Gastroesophageal sphincter (tissue), 4 donors: ENCODE measurements at regions not wholly inside any gene's neighbourhood (a gene's known extent, or its start where the extent isn't known, plus 50 kb on each side); places are given as distances from the start of the nearest gene placed in this dataset.

ENCODE experiments used
- ATAC-seq: fragments of 150-250 bp; one replicate; pipeline ENCODE4 v1.9.1; 2016; ENCODE audit warnings: mild to moderate bottlenecking, moderate library complexity
- H3K27ac ChIP-seq, 4 donors: fragments of 200-600 bp; sonication (generic) in 3 of 4; 1 replicate in 3 of 4; 2 replicates in 1 of 4; pipeline ENCODE4 v1.5.1; 2016 to 2019
- H3K27me3 ChIP-seq: fragments of 200-600 bp; sonication (generic); one replicate; pipeline ENCODE4 v1.5.1; 2019
- H3K36me3 ChIP-seq, 2 donors: fragments of 200-600 bp; sonication (generic); one replicate each; pipeline ENCODE4 v1.5.1; 2019; ENCODE audit warnings: control low read depth in 1 of 2
- H3K4me1 ChIP-seq, 3 donors: fragments of 200-600 bp; sonication (generic); 1 replicate in 2 of 3; 2 replicates in 1 of 3; pipeline ENCODE4 v1.5.1; 2016 to 2019; ENCODE audit warnings: control low read depth in 2 of 3
- H3K4me3 ChIP-seq, 2 donors: fragments of 200-600 bp; sonication (generic); one replicate each; pipeline ENCODE4 v1.5.1; 2019; ENCODE audit warnings: mild to moderate bottlenecking in 1 of 2, moderate library complexity in 1 of 2
- H3K9me3 ChIP-seq, 3 donors: fragments of 200-600 bp; sonication (generic); one replicate each; pipeline ENCODE4 v1.5.1; 2017 to 2019; ENCODE audit warnings: control low read depth in 2 of 3
- EP300 ChIP-seq: sonication (generic); formaldehyde crosslinking; IDR thresholded peaks from one replicate; pipeline ENCODE4 v1.6.1; 2017; ENCODE audit warnings: antibody characterized with exemption, mild to moderate bottlenecking
- POLR2A ChIP-seq, 2 donors: fragments of 450-650 bp; IDR thresholded peaks; one replicate each; pipeline ENCODE4 v1.6.1; 2017; ENCODE audit warnings: antibody characterized with exemption in 2 of 2, mild to moderate bottlenecking in 2 of 2, moderate library complexity in 1 of 2
- POLR2AphosphoS5 ChIP-seq: sonication (generic); formaldehyde crosslinking; IDR thresholded peaks from one replicate; pipeline ENCODE4 v1.6.1; 2017; ENCODE audit warnings: antibody characterized with exemption
- WGBS, 2 donors: methylation state at CpG; one replicate each; pipeline ENCODE4 v1.1.5; 2018; ENCODE audit warnings: low coverage in 1 of 2; 5-methylcytosine and 5-hydroxymethylcytosine counted together
- TF ChIP-seq, protein P1 (sequence below), 4 experiments: fragments of 200-600 bp in 2 of 4; fragments of 450-650 bp in 2 of 4; sonication (generic) in 1 of 4; IDR thresholded peaks; one replicate each; pipeline ENCODE4 v1.5.1; 2017 to 2019; ENCODE audit warnings: antibody characterized with exemption in 4 of 4, mild to moderate bottlenecking in 2 of 4, moderate library complexity in 2 of 4

DNA sequence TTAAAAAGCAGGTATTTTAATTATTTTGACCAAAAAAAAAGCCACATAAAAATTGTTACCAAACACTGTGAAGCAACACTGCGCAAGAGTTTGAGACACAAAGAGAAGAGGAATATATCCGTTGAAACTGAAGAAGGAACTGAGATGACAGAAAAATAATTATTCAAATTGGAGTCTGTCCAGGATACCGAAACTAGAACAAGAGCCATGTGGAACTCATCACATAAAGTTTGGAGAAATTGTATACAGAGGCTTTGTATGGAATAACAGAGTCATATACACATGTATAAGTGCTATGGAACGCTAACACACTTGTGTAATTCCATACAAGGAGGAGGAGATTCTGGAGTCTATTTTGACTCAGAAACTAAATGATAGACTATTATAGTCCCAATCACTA is 675.1 kb upstream of the ADGRL2 start:
- H3K4me1 ChIP-seq = no peaks in the 10 kb centered on the region
- ATAC-seq = no peak
- no peak overlapping the region for H3K27ac ChIP-seq
- H3K4me3 ChIP-seq = no peak overlapping the region
- H3K9me3 ChIP-seq = no peaks in the 10 kb centered on the region
- 17 to 38% methylated on average over 4 of the region's 4 CpGs for WGBS, 2 donors
- no peaks in the 10 kb centered on the region for H3K36me3 ChIP-seq
- H3K27me3 ChIP-seq = no peaks in the 10 kb centered on the region
- no peak for TF ChIP-seq EP300
- TF ChIP-seq POLR2AphosphoS5 = no peak
- TF ChIP-seq POLR2A (IDR thresholded peaks at IDR 0.05) = no peak
- TF ChIP-seq, protein P1, sequence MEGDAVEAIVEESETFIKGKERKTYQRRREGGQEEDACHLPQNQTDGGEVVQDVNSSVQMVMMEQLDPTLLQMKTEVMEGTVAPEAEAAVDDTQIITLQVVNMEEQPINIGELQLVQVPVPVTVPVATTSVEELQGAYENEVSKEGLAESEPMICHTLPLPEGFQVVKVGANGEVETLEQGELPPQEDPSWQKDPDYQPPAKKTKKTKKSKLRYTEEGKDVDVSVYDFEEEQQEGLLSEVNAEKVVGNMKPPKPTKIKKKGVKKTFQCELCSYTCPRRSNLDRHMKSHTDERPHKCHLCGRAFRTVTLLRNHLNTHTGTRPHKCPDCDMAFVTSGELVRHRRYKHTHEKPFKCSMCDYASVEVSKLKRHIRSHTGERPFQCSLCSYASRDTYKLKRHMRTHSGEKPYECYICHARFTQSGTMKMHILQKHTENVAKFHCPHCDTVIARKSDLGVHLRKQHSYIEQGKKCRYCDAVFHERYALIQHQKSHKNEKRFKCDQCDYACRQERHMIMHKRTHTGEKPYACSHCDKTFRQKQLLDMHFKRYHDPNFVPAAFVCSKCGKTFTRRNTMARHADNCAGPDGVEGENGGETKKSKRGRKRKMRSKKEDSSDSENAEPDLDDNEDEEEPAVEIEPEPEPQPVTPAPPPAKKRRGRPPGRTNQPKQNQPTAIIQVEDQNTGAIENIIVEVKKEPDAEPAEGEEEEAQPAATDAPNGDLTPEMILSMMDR (IDR thresholded peaks at IDR 0.05) = no peak

GRCh38 chr1:81121306-81121705 is 679.4 kb upstream of the ADGRL2 start:
- H3K4me3 ChIP-seq = no peak overlapping the region
- 88% methylated on average over 5 of the region's 5 CpGs for WGBS, 2 donors
- H3K9me3 ChIP-seq = no peaks in the 10 kb centered on the region
- no peaks in the 10 kb centered on the region for H3K36me3 ChIP-seq
- ATAC-seq = no peak
- TF ChIP-seq POLR2AphosphoS5 = no peak
- TF ChIP-seq EP300 = no peak
- TF ChIP-seq, protein P1 (IDR thresholded peaks at IDR 0.05) = no peak
- no peak for TF ChIP-seq POLR2A (IDR thresholded peaks at IDR 0.05)
- no peaks in the 10 kb centered on the region for H3K4me1 ChIP-seq
- no peaks in the 10 kb centered on the region for H3K27me3 ChIP-seq
- H3K27ac ChIP-seq = no peak overlapping the region

DNA sequence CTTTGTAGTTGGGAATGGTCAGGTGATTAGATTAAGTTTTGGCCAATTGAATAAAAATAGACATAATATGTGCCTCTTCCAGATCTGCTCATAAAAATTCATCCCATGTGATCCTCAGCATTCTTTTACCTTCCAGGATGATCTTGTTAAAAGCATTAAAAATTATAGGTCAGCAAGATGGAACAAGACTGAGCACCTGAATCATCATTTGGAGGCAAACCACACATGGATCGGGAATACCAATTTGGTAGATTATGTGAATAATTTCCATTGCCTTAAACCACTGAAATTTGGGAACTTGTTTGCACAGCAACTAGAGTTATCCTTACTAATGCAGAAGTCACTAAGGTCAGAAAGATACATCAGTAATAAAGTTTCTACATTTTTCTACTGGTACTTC is 681.4 kb upstream of the ADGRL2 start:
- TF ChIP-seq POLR2A (IDR thresholded peaks at IDR 0.05) (no peak), POLR2AphosphoS5 (no peak), EP300 (no peak)
- TF ChIP-seq, protein P1 (IDR thresholded peaks at IDR 0.05) = no peak
- H3K4me3 ChIP-seq = no peak overlapping the region
- H3K36me3 ChIP-seq = no peaks in the 10 kb centered on the region
- WGBS, 2 donors = 78 to 100% methylated on average over 1 of the region's 1 CpG
- no peak overlapping the region for H3K27ac ChIP-seq
- H3K4me1 ChIP-seq = no peaks in the 10 kb centered on the region
- ATAC-seq = no peak
- H3K27me3 ChIP-seq = no peaks in the 10 kb centered on the region
- H3K9me3 ChIP-seq = no peaks in the 10 kb centered on the region

GRCh38 chr1:81118550-81118949 is 682.2 kb upstream of the ADGRL2 start:
- TF ChIP-seq EP300 (no peak), POLR2AphosphoS5 (no peak), POLR2A (IDR thresholded peaks at IDR 0.05) (no peak)
- TF ChIP-seq, protein P1 (IDR thresholded peaks at IDR 0.05) = no peak
- no peak for ATAC-seq
- no peak overlapping the region for H3K27ac ChIP-seq

DNA sequence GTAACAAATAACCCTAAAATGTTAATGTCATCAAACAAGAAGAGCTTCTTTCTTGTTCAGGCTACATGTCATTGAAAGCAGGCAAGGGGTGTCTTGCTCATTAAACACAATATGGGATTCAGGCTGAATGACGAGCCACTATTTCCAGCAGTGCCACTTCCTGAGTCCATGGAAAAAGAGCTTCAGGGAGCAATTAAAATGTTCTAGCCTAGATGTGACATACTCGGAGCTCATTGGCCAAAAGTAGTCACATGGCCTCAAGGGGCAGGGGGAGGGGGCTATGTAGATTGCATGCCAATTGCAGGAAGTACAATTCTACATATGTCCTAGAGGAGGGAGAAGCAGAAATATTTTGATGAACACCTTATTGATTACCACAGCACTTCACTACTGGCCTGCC is 685.3 kb upstream of the ADGRL2 start:
- Histone ChIP-seq H3K9me3 (no peaks in the 10 kb centered on the region), H3K4me3 (no peak overlapping the region), H3K4me1 (no peaks in the 10 kb centered on the region), H3K27me3 (no peaks in the 10 kb centered on the region), H3K36me3 (no peaks in the 10 kb centered on the region), H3K27ac (no peak overlapping the region)
- WGBS, 2 donors = 80 to 100% methylated on average over 1 to 2 of the region's 2 CpGs
- ATAC-seq = no peak
- TF ChIP-seq POLR2A (IDR thresholded peaks at IDR 0.05) (no peak), EP300 (no peak), POLR2AphosphoS5 (no peak)
- TF ChIP-seq, protein P1 (IDR thresholded peaks at IDR 0.05) = no peak

More at GRCh38 chr1:81118550-81118949, 682.2 kb upstream of the ADGRL2 start:
- H3K27me3 ChIP-seq = no peaks in the 10 kb centered on the region
- H3K9me3 ChIP-seq = no peaks in the 10 kb centered on the region
- no peaks in the 10 kb centered on the region for H3K4me1 ChIP-seq
- no peaks in the 10 kb centered on the region for H3K36me3 ChIP-seq
- H3K4me3 ChIP-seq = no peak overlapping the region
